B cell (primary cell): ENCODE measurements at regions not wholly inside any gene's neighbourhood (a gene's known extent, or its start where the extent isn't known, plus 50 kb on each side); places are given as distances from the start of the nearest gene placed in this dataset.

ENCODE experiments used
- ATAC-seq: fragments of 200-7000 bp; cut with Tn5 transposase; one replicate; pipeline ENCODE4 v1.10.0; 2021; ENCODE audit warnings: low read depth, mild to moderate bottlenecking, moderate number of reproducible peaks, moderate library complexity
- CTCF ChIA-PET: fragments of 350-600 bp; sonication (Branson Sonifier 250); formaldehyde crosslinking; loops from one replicate; lab custom pipeline; 2021; ENCODE audit warnings: antibody characterized with exemption, inconsistent platforms; lab: Charles Lee
- POLR2A ChIA-PET: fragments of 350-600 bp; sonication (Branson Sonifier 250); formaldehyde crosslinking; loops from one replicate; lab custom pipeline; 2021; ENCODE audit warnings: antibody characterized with exemption; lab: Charles Lee
- DNase-seq: peaks from one replicate; pipeline ENCODE4 v3.0.0; 2013
- H2AFZ ChIP-seq: 2 replicates; pipeline ENCODE4 v1.6.1; 2012; ENCODE audit warnings: mild to moderate bottlenecking, low read depth, low read length; ENCODE audit not compliant: insufficient read depth, poor library complexity, severe bottlenecking
- H3K27ac ChIP-seq, 2 donors: 1 replicate in 1 of 2; 2 replicates in 1 of 2; pipeline ENCODE4 v1.5.1; 2012 to 2013; ENCODE audit warnings: low read length in 2 of 2, mild to moderate bottlenecking in 2 of 2, moderate library complexity in 1 of 2
- H3K27me3 ChIP-seq, 4 experiments: fragments of 200-600 bp in 1 of 4; sonication (generic) in 1 of 4; replicated peaks in 1 of 4; 1 replicate in 2 of 4; 2 replicates in 2 of 4; pipeline versions ENCODE4 v1.6.1 to v1.7.0; 2013 to 2016; ENCODE audit warnings: low read length in 3 of 4, mild to moderate bottlenecking in 2 of 4, mixed read lengths in 1 of 4, moderate library complexity in 1 of 4; ENCODE audit not compliant: insufficient read depth in 4 of 4, control insufficient read depth in 3 of 4; ENCODE audit errors: control extremely low read depth in 1 of 4
- H3K36me3 ChIP-seq, 2 experiments: replicated peaks in 1 of 2; 1 replicate in 1 of 2; 2 replicates in 1 of 2; pipeline versions ENCODE4 v1.6.1 to v1.7.1; 2013; ENCODE audit warnings: low read length in 1 of 2; ENCODE audit not compliant: insufficient read depth in 2 of 2, control insufficient read depth in 1 of 2; ENCODE audit errors: control extremely low read depth in 1 of 2, extremely low read depth in 1 of 2
- H3K4me1 ChIP-seq, 2 donors: fragments of 200-600 bp in 1 of 2; sonication (generic) in 1 of 2; 1 replicate in 1 of 2; 2 replicates in 1 of 2; pipeline versions ENCODE4 v1.5.1 to v1.6.1; 2013 to 2017; ENCODE audit warnings: low read length in 2 of 2; ENCODE audit not compliant: control insufficient read depth in 2 of 2, insufficient read depth in 2 of 2
- H3K4me2 ChIP-seq: replicated peaks from 2 replicates; pipeline ENCODE3; 2012; ENCODE audit warnings: mild to moderate bottlenecking, low read depth, low read length; ENCODE audit not compliant: poor library complexity, severe bottlenecking
- H3K4me3 ChIP-seq, 5 experiments: fragments of 200-600 bp in 1 of 5; sonication (generic) in 1 of 5; 1 replicate in 3 of 5; 2 replicates in 2 of 5; pipeline versions ENCODE4 v1.5.1 to v1.7.0; 2011 to 2016; ENCODE audit warnings: low read length in 4 of 5, mild to moderate bottlenecking in 4 of 5, low read depth in 2 of 5, control low read depth in 1 of 5, moderate library complexity in 1 of 5; ENCODE audit not compliant: insufficient read depth in 1 of 5; ENCODE audit errors: control extremely low read depth in 1 of 5, extremely low read depth in 1 of 5
- H3K79me2 ChIP-seq: fragments of 200-600 bp; sonication (generic); one replicate; pipeline ENCODE4 v1.6.0; 2016; ENCODE audit warnings: low read length; ENCODE audit not compliant: control insufficient read depth, insufficient read depth
- H3K9ac ChIP-seq: fragments of 200-600 bp; sonication (generic); 2 replicates; pipeline ENCODE4 v1.6.1; 2017; ENCODE audit warnings: mild to moderate bottlenecking, low read length, moderate library complexity
- H3K9me3 ChIP-seq, 3 donors: one replicate each; pipeline versions ENCODE4 v1.6.1 to v1.7.1; 2013; ENCODE audit warnings: low read length in 2 of 3; ENCODE audit not compliant: control insufficient read depth in 2 of 3, insufficient read depth in 1 of 3; ENCODE audit errors: control extremely low read depth in 1 of 3
- H4K20me1 ChIP-seq: 2 replicates; pipeline ENCODE4 v1.6.0; 2012; ENCODE audit warnings: mild to moderate bottlenecking, low read length; ENCODE audit not compliant: insufficient read depth, control insufficient read depth, poor library complexity, severe bottlenecking
- H3K27ac Mint-ChIP-seq: one replicate; pipeline ENCODE4 v1.8.0; 2021; ENCODE audit warnings: mixed read lengths
- H3K27me3 Mint-ChIP-seq: one replicate; pipeline ENCODE4 v1.8.0; 2021; ENCODE audit warnings: mixed read lengths
- H3K4me1 Mint-ChIP-seq: one replicate; pipeline ENCODE4 v1.8.0; 2021; ENCODE audit warnings: mixed read lengths
- H3K4me3 Mint-ChIP-seq: one replicate; pipeline ENCODE4 v1.8.0; 2021; ENCODE audit warnings: mixed read lengths
- H3K9me3 Mint-ChIP-seq: one replicate; pipeline ENCODE4 v1.8.0; 2022; ENCODE audit warnings: mixed read lengths; ENCODE audit not compliant: insufficient read depth
- CTCF ChIP-seq: fragments of 200-600 bp; IDR thresholded peaks from one replicate; pipeline ENCODE4 v1.8.0; 2022; ENCODE audit warnings: antibody characterized with exemption, mild to moderate bottlenecking
- EZH2 ChIP-seq: IDR thresholded peaks from 2 replicates; pipeline ENCODE4 v1.6.1; 2012; ENCODE audit warnings: borderline replicate concordance, low read depth, mild to moderate bottlenecking, moderate library complexity, low read length; ENCODE audit not compliant: insufficient read depth, poor library complexity, severe bottlenecking
- WGBS: methylation state at CpG from one replicate; pipeline ENCODE4 v1.1.5; 2013; ENCODE audit warnings: missing lambda C conversion rate; ENCODE audit not compliant: insufficient coverage; 5-methylcytosine and 5-hydroxymethylcytosine counted together
- intact Hi-C: fragments of 100-400 bp; cut with micrococcal nuclease; formaldehyde crosslinking; loops from one replicate; pipeline ENCODE4 v1.10.0; 2022

GRCh38 chr2:221064058-221064854 lies 507.8 kb downstream of the EPHA4 start:
- Histone ChIP-seq H3K9ac (no peak overlapping the region), H4K20me1 (no peaks in the 10 kb centered on the region), H3K27me3 (no peaks in the 10 kb centered on the region), H2AFZ (no peak overlapping the region), H3K36me3 (no peaks in the 10 kb centered on the region), H3K4me3 (no peak overlapping the region), H3K9me3 (no peaks in the 10 kb centered on the region), H3K4me2 (no peak overlapping the region), H3K27ac (no peak overlapping the region), H3K4me1 (peaks cover 0 to 3% of the 10 kb centered on the region in 2 donors), H3K79me2 (no peaks in the 10 kb centered on the region)
- no peaks in the 10 kb centered on the region for H3K9me3 Mint-ChIP-seq
- POLR2A ChIA-PET, result no interaction called here
- ATAC-seq (no peak), DNase-seq (no peak)
- peaks cover 4% of the 10 kb centered on the region for H3K27me3 Mint-ChIP-seq
- no peak overlapping the region for H3K4me3 Mint-ChIP-seq
- peaks cover 7% of the 10 kb centered on the region for H3K4me1 Mint-ChIP-seq
- TF ChIP-seq EZH2, result no peak
- TF ChIP-seq CTCF, result no peak
- WGBS, result 80% methylated on average over 1 of the region's 2 CpGs
- CTCF ChIA-PET, result no interaction called here
- intact Hi-C loops, result no loop called here
- no peak overlapping the region for H3K27ac Mint-ChIP-seq

- H3K4me1 Mint-ChIP-seq, result peaks cover 2% of the 10 kb centered on the region
- no peak overlapping the region for H3K9ac ChIP-seq
- no peaks in the 10 kb centered on the region for H4K20me1 ChIP-seq
- WGBS, result no CpG with 5 or more reads among the region's 3 CpGs
- no peak overlapping the region for H2AFZ ChIP-seq
- no peak for ATAC-seq
- H3K27ac ChIP-seq, result no peak overlapping the region
- no peak overlapping the region for H3K4me3 ChIP-seq
- no peaks in the 10 kb centered on the region for H3K79me2 ChIP-seq
- ChIA-PET CTCF (no interaction called here), POLR2A (no interaction called here)
- H3K9me3 Mint-ChIP-seq, result no peaks in the 10 kb centered on the region
- intact Hi-C loops, result no loop called here
- no peak overlapping the region for H3K27ac Mint-ChIP-seq
- no peaks in the 10 kb centered on the region for H3K36me3 ChIP-seq
- no peak for DNase-seq
- no peaks in the 10 kb centered on the region for H3K4me1 ChIP-seq
- H3K27me3 Mint-ChIP-seq, result peaks cover 4% of the 10 kb centered on the region
- TF ChIP-seq CTCF (no peak), EZH2 (no peak)
- H3K4me3 Mint-ChIP-seq, result no peak overlapping the region
- no peaks in the 10 kb centered on the region for H3K27me3 ChIP-seq
- H3K4me2 ChIP-seq, result no peak overlapping the region
- no peaks in the 10 kb centered on the region for H3K9me3 ChIP-seq
Measured at GRCh38 chr2:221064880-221065279, 507.2 kb downstream of the EPHA4 start.
